ENCODE measurements at regions not wholly inside any gene's neighbourhood (a gene's known extent, or its start where the extent isn't known, plus 50 kb on each side); places are given as distances from the start of the nearest gene placed in this dataset.

DNA sequence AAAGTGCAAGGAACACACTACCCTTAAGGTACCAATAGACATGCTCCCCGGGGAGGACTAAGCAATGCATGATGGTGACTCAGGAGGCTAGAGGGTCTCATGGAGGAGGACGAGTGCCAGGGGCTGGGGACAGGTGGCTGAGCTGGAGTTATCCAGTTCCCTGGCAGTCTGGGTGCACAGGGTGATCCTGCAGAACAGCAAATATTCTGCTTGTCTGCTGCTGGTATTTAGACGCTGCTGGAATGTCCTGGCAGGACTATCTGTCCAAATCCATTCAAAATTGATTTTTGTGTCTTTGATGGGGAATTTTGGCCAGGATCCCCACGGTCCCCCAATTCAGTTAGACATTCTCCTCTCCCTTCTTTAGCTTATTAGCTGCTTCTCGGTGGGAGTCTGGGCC lies 138.7 kb downstream of the C12orf75 start:
- Histone ChIP-seq H3K4me2 (ENCODE audit: low read length) (no peak overlapping the region), H3K36me3 (ENCODE audit: control insufficient read depth in 1 of 2, insufficient read depth in 2 of 2, low read length in 2 of 2) (no peaks in the 10 kb centered on the region), H3K79me1 (ENCODE audit: low read length) (no peaks in the 10 kb centered on the region), H3K79me2 (ENCODE audit: control insufficient read depth, insufficient read depth, low read length, poor library complexity) (no peaks in the 10 kb centered on the region), H2BK5ac (ENCODE audit: low read depth, low read length, poor library complexity) (no peak overlapping the region), H3K27me3 (ENCODE audit: insufficient read depth, low read length) (no peaks in the 10 kb centered on the region), H2BK12ac (ENCODE audit: low read length) (no peak overlapping the region), H3K9me3 (ENCODE audit: insufficient read depth, low read depth, low read length) (no peaks in the 10 kb centered on the region), H3K4ac (ENCODE audit: low read depth, low read length) (no peak overlapping the region), H4K12ac (ENCODE audit: low read depth, low read length) (no peak overlapping the region), H3K4me3 (ENCODE audit: low read depth, low read length) (no peak overlapping the region), H2AK5ac (ENCODE audit: low read length) (no peak overlapping the region), H2AFZ (ENCODE audit: insufficient read depth, low read length, poor library complexity) (no peak overlapping the region), H4K8ac (ENCODE audit: low read depth, low read length) (no peak overlapping the region), H3K4me1 (ENCODE audit: control insufficient read depth in 1 of 2, insufficient read depth in 2 of 2, low read length in 2 of 2) (peaks cover 2 to 8% of the 10 kb centered on the region in 2 experiments), H3K9ac (ENCODE audit: low read length) (no peak overlapping the region), H3K18ac (ENCODE audit: low read length) (no peak overlapping the region), H3K23ac (ENCODE audit: low read length) (no peak overlapping the region), H2BK120ac (ENCODE audit: insufficient read depth, low read length, poor library complexity) (no peak overlapping the region), H3K14ac (ENCODE audit: low read length) (no peak overlapping the region), H4K91ac (ENCODE audit: low read depth, low read length) (no peak overlapping the region), H3K27ac (ENCODE audit: low read depth, low read length) (no peak overlapping the region)
- DNase-seq: no peak
- WGBS (ENCODE audit: extremely low coverage, insufficient coverage, insufficient read length): no CpG with 5 or more reads among the region's 5 CpGs

DNA sequence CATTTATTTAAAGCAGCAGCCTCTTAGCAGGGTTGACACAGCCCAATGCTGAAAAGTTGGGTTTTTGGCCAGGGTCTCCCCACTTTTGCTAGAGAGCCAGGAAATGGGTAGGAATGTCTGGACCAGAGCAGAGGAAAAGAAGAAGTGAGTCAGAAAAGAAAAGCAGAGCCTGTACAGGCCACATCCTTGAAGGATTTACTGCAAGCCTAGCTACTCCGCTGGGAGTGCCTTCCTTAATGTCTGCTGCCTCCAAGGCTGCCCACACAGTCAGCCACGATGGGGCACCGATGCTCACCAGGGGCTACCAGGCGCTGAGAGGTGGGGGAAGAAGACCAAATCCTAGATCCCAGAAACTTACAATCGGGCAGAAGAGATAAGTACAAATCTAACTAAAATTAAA lies 139.2 kb downstream of the C12orf75 start:
- WGBS (ENCODE audit: extremely low coverage, insufficient coverage, insufficient read length): no CpG with 5 or more reads among the region's 5 CpGs
- Histone ChIP-seq H2BK5ac (ENCODE audit: low read depth, low read length, poor library complexity) (no peak overlapping the region), H2BK120ac (ENCODE audit: insufficient read depth, low read length, poor library complexity) (no peak overlapping the region), H4K91ac (ENCODE audit: low read depth, low read length) (no peak overlapping the region), H3K27me3 (ENCODE audit: insufficient read depth, low read length) (no peaks in the 10 kb centered on the region), H3K36me3 (ENCODE audit: control insufficient read depth in 1 of 2, insufficient read depth in 2 of 2, low read length in 2 of 2) (no peaks in the 10 kb centered on the region), H3K79me2 (ENCODE audit: control insufficient read depth, insufficient read depth, low read length, poor library complexity) (no peaks in the 10 kb centered on the region), H3K4me1 (ENCODE audit: control insufficient read depth in 1 of 2, insufficient read depth in 2 of 2, low read length in 2 of 2) (peaks cover 2 to 8% of the 10 kb centered on the region in 2 experiments), H4K8ac (ENCODE audit: low read depth, low read length) (no peak overlapping the region), H3K18ac (ENCODE audit: low read length) (no peak overlapping the region), H3K27ac (ENCODE audit: low read depth, low read length) (no peak overlapping the region), H3K4ac (ENCODE audit: low read depth, low read length) (no peak overlapping the region), H3K9me3 (ENCODE audit: insufficient read depth, low read depth, low read length) (no peaks in the 10 kb centered on the region), H3K4me3 (ENCODE audit: low read depth, low read length) (no peak overlapping the region), H3K4me2 (ENCODE audit: low read length) (no peak overlapping the region), H3K9ac (ENCODE audit: low read length) (no peak overlapping the region), H2AFZ (ENCODE audit: insufficient read depth, low read length, poor library complexity) (no peak overlapping the region), H3K23ac (ENCODE audit: low read length) (no peak overlapping the region), H2BK12ac (ENCODE audit: low read length) (no peak overlapping the region), H2AK5ac (ENCODE audit: low read length) (no peak overlapping the region), H4K12ac (ENCODE audit: low read depth, low read length) (no peak overlapping the region), H3K79me1 (ENCODE audit: low read length) (no peaks in the 10 kb centered on the region), H3K14ac (ENCODE audit: low read length) (no peak overlapping the region)
- DNase-seq: no peak

DNA sequence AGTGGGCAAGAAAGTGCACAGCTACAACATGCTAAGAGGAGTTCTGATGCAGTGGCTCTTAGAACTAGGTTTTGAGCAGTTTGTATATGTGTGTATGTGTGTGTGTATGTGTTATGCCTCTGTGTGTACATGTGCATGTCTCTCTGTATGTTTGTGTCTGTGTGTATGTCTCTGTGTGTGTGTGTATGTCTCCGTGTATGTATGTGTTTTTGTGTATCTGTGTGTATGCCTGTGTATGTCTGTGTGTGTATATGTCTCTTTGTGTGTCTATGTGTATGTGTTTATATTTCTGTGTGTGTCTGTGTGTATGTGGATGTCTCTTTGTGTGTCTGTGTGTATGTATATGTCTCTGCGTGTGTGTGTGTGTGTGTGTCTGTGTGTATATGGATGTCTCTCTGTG lies 139.6 kb downstream of the C12orf75 start:
- no peaks in the 10 kb centered on the region for H3K79me2 ChIP-seq (ENCODE audit: control insufficient read depth, insufficient read depth, low read length, poor library complexity)
- no peak for DNase-seq
- no peak overlapping the region for H3K27ac ChIP-seq (ENCODE audit: low read depth, low read length)
- no peak overlapping the region for H2BK12ac ChIP-seq (ENCODE audit: low read length)
- H4K91ac ChIP-seq (ENCODE audit: low read depth, low read length): no peak overlapping the region
- no peaks in the 10 kb centered on the region for H3K27me3 ChIP-seq (ENCODE audit: insufficient read depth, low read length)
- H3K23ac ChIP-seq (ENCODE audit: low read length): no peak overlapping the region
- H3K14ac ChIP-seq (ENCODE audit: low read length): no peak overlapping the region
- no peak overlapping the region for H2BK5ac ChIP-seq (ENCODE audit: low read depth, low read length, poor library complexity)
- no peak overlapping the region for H3K4ac ChIP-seq (ENCODE audit: low read depth, low read length)
- no peak overlapping the region for H4K12ac ChIP-seq (ENCODE audit: low read depth, low read length)
- H2BK120ac ChIP-seq (ENCODE audit: insufficient read depth, low read length, poor library complexity): no peak overlapping the region
- H2AK5ac ChIP-seq (ENCODE audit: low read length): no peak overlapping the region
- no peak overlapping the region for H3K4me3 ChIP-seq (ENCODE audit: low read depth, low read length)
- H3K18ac ChIP-seq (ENCODE audit: low read length): no peak overlapping the region
- H3K4me2 ChIP-seq (ENCODE audit: low read length): no peak overlapping the region
- no peaks in the 10 kb centered on the region for H3K9me3 ChIP-seq (ENCODE audit: insufficient read depth, low read depth, low read length)
- no CpG with 5 or more reads among the region's 2 CpGs for WGBS (ENCODE audit: extremely low coverage, insufficient coverage, insufficient read length)
- H4K8ac ChIP-seq (ENCODE audit: low read depth, low read length): no peak overlapping the region
- no peak overlapping the region for H2AFZ ChIP-seq (ENCODE audit: insufficient read depth, low read length, poor library complexity)
- H3K9ac ChIP-seq (ENCODE audit: low read length): no peak overlapping the region
- H3K4me1 ChIP-seq (ENCODE audit: control insufficient read depth in 1 of 2, insufficient read depth in 2 of 2, low read length in 2 of 2): peaks cover 2 to 12% of the 10 kb centered on the region in 2 experiments
- no peaks in the 10 kb centered on the region for H3K36me3 ChIP-seq (ENCODE audit: control insufficient read depth in 1 of 2, insufficient read depth in 2 of 2, low read length in 2 of 2)
- H3K79me1 ChIP-seq (ENCODE audit: low read length): no peaks in the 10 kb centered on the region

DNA sequence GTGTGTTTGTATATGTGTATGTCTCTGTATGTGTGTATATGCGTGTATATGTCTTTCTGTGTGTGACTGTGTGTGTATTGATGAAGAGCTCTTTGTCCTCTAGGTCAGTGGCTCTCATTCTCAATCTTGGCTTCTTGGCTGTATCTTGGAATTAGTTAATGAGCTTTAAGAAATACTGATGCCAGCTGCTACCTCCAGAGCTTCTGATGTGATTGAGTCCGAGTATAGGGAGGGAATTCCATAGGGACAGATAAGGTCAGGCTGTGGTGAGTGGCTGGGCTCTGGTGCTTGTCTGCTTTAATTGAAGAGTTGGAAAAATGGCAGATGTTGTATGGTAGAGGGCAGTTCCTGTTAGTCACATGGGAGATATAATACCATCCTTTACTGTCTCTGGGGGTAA lies 140.1 kb downstream of the C12orf75 start:
- Histone ChIP-seq H3K23ac (ENCODE audit: low read length) (no peak overlapping the region), H3K9me3 (ENCODE audit: insufficient read depth, low read depth, low read length) (no peaks in the 10 kb centered on the region), H2BK120ac (ENCODE audit: insufficient read depth, low read length, poor library complexity) (no peak overlapping the region), H3K4me3 (ENCODE audit: low read depth, low read length) (no peak overlapping the region), H3K4ac (ENCODE audit: low read depth, low read length) (no peak overlapping the region), H3K27me3 (ENCODE audit: insufficient read depth, low read length) (no peaks in the 10 kb centered on the region), H3K79me2 (ENCODE audit: control insufficient read depth, insufficient read depth, low read length, poor library complexity) (no peaks in the 10 kb centered on the region), H4K91ac (ENCODE audit: low read depth, low read length) (no peak overlapping the region), H4K8ac (ENCODE audit: low read depth, low read length) (no peak overlapping the region), H3K14ac (ENCODE audit: low read length) (no peak overlapping the region), H4K12ac (ENCODE audit: low read depth, low read length) (no peak overlapping the region), H3K18ac (ENCODE audit: low read length) (no peak overlapping the region), H3K36me3 (ENCODE audit: control insufficient read depth in 1 of 2, insufficient read depth in 2 of 2, low read length in 2 of 2) (no peaks in the 10 kb centered on the region), H2AFZ (ENCODE audit: insufficient read depth, low read length, poor library complexity) (no peak overlapping the region), H3K4me1 (ENCODE audit: control insufficient read depth in 1 of 2, insufficient read depth in 2 of 2, low read length in 2 of 2) (peaks cover 2 to 12% of the 10 kb centered on the region in 2 experiments), H3K27ac (ENCODE audit: low read depth, low read length) (no peak overlapping the region), H2BK5ac (ENCODE audit: low read depth, low read length, poor library complexity) (no peak overlapping the region), H3K79me1 (ENCODE audit: low read length) (no peaks in the 10 kb centered on the region), H3K4me2 (ENCODE audit: low read length) (no peak overlapping the region), H3K9ac (ENCODE audit: low read length) (no peak overlapping the region), H2BK12ac (ENCODE audit: low read length) (no peak overlapping the region), H2AK5ac (ENCODE audit: low read length) (no peak overlapping the region)
- no peak for DNase-seq
- whole genome bisulfite sequencing (ENCODE audit: extremely low coverage, insufficient coverage, insufficient read length): no CpG with 5 or more reads among the region's 2 CpGs
